HepG2 (cell line): ENCODE measurements at regions not wholly inside any gene's neighbourhood (a gene's known extent, or its start where the extent isn't known, plus 50 kb on each side); places are given as distances from the start of the nearest gene placed in this dataset.

Source experiments
- ATAC-seq: fragments of 200-7000 bp; cut with Tn5 transposase; 3 replicates; pipeline ENCODE4 v1.9.1; 2020; ENCODE audit warnings: mild to moderate bottlenecking, moderate library complexity
- BruUV-seq: library from RNA; stranded (reverse); fragments of 400-500 nt; replicated peaks from 2 replicates; lab custom pipeline; 2021; lab: Mats Ljungman, UMichigan
- CTCF ChIA-PET: fragments of 300-600 bp; formaldehyde crosslinking; extraction: SDS; loops from one replicate; lab custom pipeline; 2021; ENCODE audit warnings: low total read pairs, inconsistent platforms, low intra/inter-chr PET ratio; lab: Yijun Ruan, JAX
- POLR2A ChIA-PET: fragments of 350-600 bp; sonication (Branson Sonifier 250); formaldehyde crosslinking; loops from one replicate; lab custom pipeline; 2020; ENCODE audit warnings: antibody characterized with exemption, inconsistent platforms; lab: Yijun Ruan, JAX
- DNase-seq: peaks from one replicate; pipeline ENCODE4 v3.0.0-alpha.2; 2015; ENCODE audit warnings: low spot score
- FAIRE-seq: peaks from 3 replicates; lab custom pipeline; 2011; peaks lifted over from hg19 to GRCh38; lab: Jason Lieb, UNC
- H2AFZ ChIP-seq: one replicate; pipeline ENCODE4 v1.6.1; 2011; ENCODE audit warnings: low read length, inconsistent platforms
- H3K27ac ChIP-seq: fragments of 300-600 bp; 3 replicates; pipeline ENCODE4 v1.8.0; 2011; ENCODE audit warnings: mixed run types, mild to moderate bottlenecking, mixed read lengths, low read length, inconsistent platforms; ENCODE audit not compliant: insufficient read depth; ENCODE audit errors: extremely low read length
- H3K27me3 ChIP-seq, 2 experiments: fragments of 200-600 bp in 1 of 2; 2 replicates in 1 of 2; 3 replicates in 1 of 2; pipeline versions ENCODE4 v1.6.0 to v1.8.0; 2011; ENCODE audit warnings: low read length in 2 of 2, mild to moderate bottlenecking in 2 of 2, moderate library complexity in 2 of 2, inconsistent platforms in 1 of 2; ENCODE audit not compliant: insufficient read depth in 2 of 2, control insufficient read depth in 1 of 2
- H3K36me3 ChIP-seq, 2 experiments: fragments of 200-600 bp in 1 of 2; replicated peaks in 1 of 2; 2 replicates in 1 of 2; 3 replicates in 1 of 2; pipeline versions ENCODE4 v1.5.1 to v1.8.0; 2011; ENCODE audit warnings: low read length in 2 of 2, inconsistent platforms in 1 of 2; ENCODE audit not compliant: insufficient read depth in 2 of 2, control insufficient read depth in 1 of 2
- H3K4me1 ChIP-seq: 2 replicates; pipeline ENCODE4 v1.5.1; 2012; ENCODE audit warnings: low read length, inconsistent platforms; ENCODE audit not compliant: insufficient read depth
- H3K4me2 ChIP-seq: 2 replicates; pipeline ENCODE4 v1.6.0; 2011; ENCODE audit warnings: low read depth, low read length, inconsistent platforms
- H3K4me3 ChIP-seq, 3 experiments: fragments of 200-600 bp in 1 of 3; sonication (generic), shearing (Covaris generic) in 1 of 3; replicated peaks in 1 of 3; 2 replicates each; pipeline ENCODE4 v1.5.1; 2011 to 2016; ENCODE audit warnings: low read length in 3 of 3, inconsistent platforms in 2 of 3, low read depth in 2 of 3, mild to moderate bottlenecking in 2 of 3, control low read depth in 1 of 3, mixed read lengths in 1 of 3; ENCODE audit not compliant: insufficient read depth in 1 of 3
- H3K79me2 ChIP-seq: one replicate; pipeline ENCODE4 v1.6.1; 2011; ENCODE audit warnings: low read length, inconsistent platforms; ENCODE audit not compliant: insufficient read depth
- H3K9ac ChIP-seq: 2 replicates; pipeline ENCODE4 v1.6.0; 2011; ENCODE audit warnings: mild to moderate bottlenecking, low read depth, low read length, inconsistent platforms; ENCODE audit not compliant: insufficient read depth
- H3K9me3 ChIP-seq: 2 replicates; pipeline ENCODE4 v1.5.1; 2012; ENCODE audit warnings: mild to moderate bottlenecking, low read length
- H4K20me1 ChIP-seq: 2 replicates; pipeline ENCODE4 v1.6.0; 2011; ENCODE audit warnings: inconsistent platforms, mild to moderate bottlenecking, low read length, moderate library complexity; ENCODE audit not compliant: insufficient read depth
- FOXA1 ChIP-seq, 2 experiments: fragments of 450-650 bp in 1 of 2; sonication (generic) in 1 of 2; formaldehyde crosslinking in 1 of 2; IDR thresholded peaks; 2 replicates each; pipeline versions ENCODE4 v1.4.0 to v1.6.1; 2016 to 2020; ENCODE audit warnings: missing genetic modification reagents in 1 of 2
- FOXK1 ChIP-seq: sonication (generic); formaldehyde crosslinking; IDR thresholded peaks from 2 replicates; pipeline ENCODE4 v1.4.0; 2020; ENCODE audit warnings: low read depth, missing genetic modification reagents, borderline replicate concordance
- IRF1 ChIP-seq: sonication (generic); formaldehyde crosslinking; IDR thresholded peaks from 2 replicates; pipeline ENCODE4 v1.4.0; 2020; ENCODE audit warnings: low read depth, mild to moderate bottlenecking, missing genetic modification reagents
- RBAK ChIP-seq: sonication (generic); formaldehyde crosslinking; IDR thresholded peaks from 2 replicates; pipeline ENCODE4 v1.5.1; 2020; ENCODE audit warnings: mild to moderate bottlenecking, missing genetic modification reagents
- SOX5 ChIP-seq: IDR thresholded peaks from 2 replicates; pipeline ENCODE4 v1.6.1; 2016; ENCODE audit warnings: borderline replicate concordance
- YY1 ChIP-seq: IDR thresholded peaks from 2 replicates; pipeline ENCODE4 v1.6.1; 2011; ENCODE audit warnings: low read length, low read depth, moderate library complexity, mild to moderate bottlenecking; ENCODE audit not compliant: insufficient read depth, insufficient replicate concordance
- ZNF407 ChIP-seq: sonication (generic); formaldehyde crosslinking; IDR thresholded peaks from one replicate; pipeline ENCODE4 v1.5.1; 2020; ENCODE audit warnings: mild to moderate bottlenecking, missing genetic modification reagents; ENCODE audit errors: not compliant biosample characterization
- ZNF432 ChIP-seq: sonication (generic); formaldehyde crosslinking; IDR thresholded peaks from 2 replicates; pipeline ENCODE4 v1.5.0; 2020; ENCODE audit warnings: missing genetic modification reagents, mild to moderate bottlenecking, borderline replicate concordance
- ZNF589 ChIP-seq: sonication (generic); formaldehyde crosslinking; conservative IDR thresholded peaks from 2 replicates; pipeline ENCODE4 v1.8.0; 2022; ENCODE audit warnings: mild to moderate bottlenecking, moderate library complexity, missing genetic modification reagents
- ZNF629 ChIP-seq: sonication (generic); formaldehyde crosslinking; conservative IDR thresholded peaks from 2 replicates; pipeline ENCODE4 v1.5.0; 2020; ENCODE audit warnings: missing genetic modification reagents
- WGBS: methylation state at CpG from one replicate; pipeline ENCODE4 v1.1.6; 2017; ENCODE audit warnings: low lambda C conversion rate; 5-methylcytosine and 5-hydroxymethylcytosine counted together
- in situ Hi-C: cut with HindIII; loops from 2 replicates; pipeline ENCODE4 v1.10.0; 2017; ENCODE audit warnings: low pct_unique_long_range_greater_than_20kb; ENCODE audit not compliant: extremely low pct_ligation_motif_present
- intact Hi-C: fragments of 100-400 bp; cut with micrococcal nuclease; formaldehyde crosslinking; loops from one replicate; pipeline ENCODE4 v1.10.0; 2022; ENCODE audit not compliant: unreplicated experiment

- BruUV-seq = no TSS peak
- peaks cover 13% of the 10 kb centered on the region for H3K4me1 ChIP-seq
- WGBS = 66% methylated on average over 3 of the region's 3 CpGs
- DNase-seq (no peak), ATAC-seq (no peak), FAIRE-seq (no peak)
- intact Hi-C loops (no loop called here), in situ Hi-C loops (no loop called here)
- no peak overlapping the region for H3K27ac ChIP-seq
- no peaks in the 10 kb centered on the region for H4K20me1 ChIP-seq
- H3K4me2 ChIP-seq = no peak overlapping the region
- no peaks in the 10 kb centered on the region for H3K9me3 ChIP-seq
- ChIA-PET POLR2A (no interaction called here), CTCF (no interaction called here)
- H3K4me3 ChIP-seq = no peak overlapping the region
- no peak overlapping the region for H2AFZ ChIP-seq
- H3K27me3 ChIP-seq = no peaks in the 10 kb centered on the region
- no peaks in the 10 kb centered on the region for H3K79me2 ChIP-seq
- no peaks in the 10 kb centered on the region for H3K36me3 ChIP-seq
- H3K9ac ChIP-seq = no peak overlapping the region
- TF ChIP-seq RBAK (CRISPR knock-in tag) (no peak), ZNF432 (no peak), YY1 (no peak), IRF1 (CRISPR knock-in tag) (no peak), ZNF589 (no peak), ZNF629 (CRISPR knock-in tag) (no peak)
These were observed 171.9 kb upstream of the SP8 start for GRCh38 chr7:20958572-20958971.

- DNase-seq (peak; percentile 58), FAIRE-seq (no peak), ATAC-seq (peak; percentile 80)
- Histone ChIP-seq H3K27me3 (no peaks in the 10 kb centered on the region), H3K4me3 (no peak overlapping the region), H3K9ac (no peak overlapping the region), H3K4me1 (peaks cover 13% of the 10 kb centered on the region), H3K36me3 (no peaks in the 10 kb centered on the region), H3K27ac (no peak overlapping the region), H3K4me2 (no peak overlapping the region), H3K9me3 (no peaks in the 10 kb centered on the region), H3K79me2 (no peaks in the 10 kb centered on the region), H4K20me1 (no peaks in the 10 kb centered on the region), H2AFZ (no peak overlapping the region)
- intact Hi-C loops (no loop called here), in situ Hi-C loops (no loop called here)
- ChIA-PET CTCF (no interaction called here), POLR2A (no interaction called here)
- no TSS peak for BruUV-seq
- 0% methylated on average over 1 of the region's 1 CpG for WGBS
- no peak for TF ChIP-seq ZNF407 (CRISPR knock-in tag)
- TF ChIP-seq SOX5 (CRISPR knock-in tag) = peak; percentile 27; the same call in 1 of the 2 replicates
- TF ChIP-seq FOXK1 = 0 out of 2 replicates have a peak, but pooled peaks have one; percentile 16
- TF ChIP-seq FOXA1 (IDR thresholded peaks at IDR 0.05) = peak; percentile 74
- TF ChIP-seq FOXA1 (CRISPR knock-in tag; IDR thresholded peaks at IDR 0.05) = peak; percentile 35; the same call in 1 of the 2 replicates
These were observed 172.6 kb upstream of the SP8 start for GRCh38 chr7:20959281-20959680.
